Activated CD8-positive, alpha-beta memory T cell treated with anti-CD3 and anti-CD28 coated beads for 1 hour (primary cell): ENCODE measurements at regions not wholly inside any gene's neighbourhood (a gene's known extent, or its start where the extent isn't known, plus 50 kb on each side); places are given as distances from the start of the nearest gene placed in this dataset.

Experiments used
- DNase-seq, 2 donors: peaks; one replicate each; pipeline ENCODE4 v3.0.0-alpha.2; 2020; ENCODE audit warnings: low read depth in 1 of 2; ENCODE audit errors: extremely low read depth in 1 of 2

DNA sequence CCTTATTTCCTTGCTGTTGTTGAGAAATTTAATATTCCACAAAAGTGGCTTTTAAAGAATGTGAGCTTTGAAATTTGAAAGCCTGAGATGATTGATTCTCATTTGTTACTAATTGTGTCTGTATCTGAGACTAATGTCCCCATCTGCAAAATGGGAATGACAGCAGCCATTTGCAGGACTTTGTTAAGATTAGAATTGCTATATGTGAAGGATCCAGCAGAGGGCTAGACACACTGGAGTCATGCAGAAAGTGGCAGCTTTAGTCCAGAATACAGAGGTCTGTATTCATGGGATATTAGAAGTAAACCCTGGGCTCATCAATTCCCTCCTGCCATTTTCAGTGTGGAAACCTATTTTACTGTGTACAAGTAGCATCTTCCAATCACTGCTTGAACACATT lies 296.5 kb upstream of the GYPC start:
- DNase-seq = no peak

DNA sequence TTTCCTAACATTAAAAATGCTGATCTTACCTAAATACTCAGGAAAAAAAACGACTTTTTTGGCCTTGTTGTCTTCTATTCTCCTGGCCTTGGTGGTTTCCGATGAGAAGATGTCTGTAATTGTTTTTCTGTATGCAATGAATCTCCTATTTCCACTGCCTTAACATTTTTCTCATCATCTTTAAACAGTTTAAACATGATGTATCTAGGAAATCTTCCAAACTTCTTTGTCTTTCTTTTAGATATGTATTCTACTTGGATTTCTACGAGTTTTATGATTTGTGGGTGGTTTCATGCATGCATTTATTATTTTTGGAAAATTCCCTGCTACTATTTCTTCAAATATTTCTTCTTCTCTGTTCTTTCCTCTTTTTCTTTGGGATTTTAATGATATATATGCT lies 288.6 kb upstream of the GYPC start:
- DNase-seq = no peak

DNA sequence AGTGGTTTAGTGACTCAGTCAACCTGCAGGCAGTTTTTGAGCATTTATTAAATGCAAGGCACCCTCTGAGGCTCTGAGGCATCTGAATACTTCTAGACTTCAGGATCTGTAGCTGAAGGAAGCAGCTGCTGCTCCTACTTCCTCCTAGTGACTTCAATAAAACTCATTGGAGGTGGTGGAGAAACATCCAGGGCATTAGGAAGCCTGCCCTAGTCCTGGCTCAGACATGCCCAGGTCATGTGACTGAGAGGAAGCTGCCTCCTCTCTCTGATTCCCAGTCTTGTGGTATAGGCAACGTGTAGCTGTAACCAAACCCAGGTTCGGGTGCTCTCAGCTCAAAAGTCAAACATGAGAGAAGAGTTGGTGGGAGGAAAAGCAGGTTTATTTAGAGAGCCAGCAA lies 287.2 kb upstream of the GYPC start:
- DNase-seq = no peak

GRCh38 chr2:126370201-126370600 lies 285.8 kb upstream of the GYPC start:
- DNase-seq = no peak

GRCh38 chr2:126372406-126372805 lies 283.6 kb upstream of the GYPC start:
- DNase-seq = no peak

GRCh38 chr2:126378176-126378575 lies 277.8 kb upstream of the GYPC start:
- no peak for DNase-seq

DNA sequence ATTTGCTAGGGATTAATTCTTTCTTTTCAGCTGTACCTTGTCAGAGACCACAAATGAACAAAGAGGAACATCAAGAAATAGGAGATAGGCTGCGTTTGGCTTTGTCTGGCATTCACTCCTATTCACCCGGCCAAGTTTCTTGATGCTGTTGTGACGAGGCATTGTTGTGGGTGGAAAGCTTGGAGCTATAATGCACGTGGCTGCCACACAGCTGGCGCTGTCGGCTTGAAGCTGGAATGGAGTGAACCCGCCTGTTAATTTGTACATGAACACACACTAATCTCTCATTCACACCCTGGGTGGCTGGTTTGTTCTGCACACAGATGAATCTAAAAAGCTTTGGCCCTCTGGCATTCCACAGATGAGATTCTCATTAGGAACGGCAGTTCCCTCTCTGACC lies 274.9 kb upstream of the GYPC start:
- no peak for DNase-seq

DNA sequence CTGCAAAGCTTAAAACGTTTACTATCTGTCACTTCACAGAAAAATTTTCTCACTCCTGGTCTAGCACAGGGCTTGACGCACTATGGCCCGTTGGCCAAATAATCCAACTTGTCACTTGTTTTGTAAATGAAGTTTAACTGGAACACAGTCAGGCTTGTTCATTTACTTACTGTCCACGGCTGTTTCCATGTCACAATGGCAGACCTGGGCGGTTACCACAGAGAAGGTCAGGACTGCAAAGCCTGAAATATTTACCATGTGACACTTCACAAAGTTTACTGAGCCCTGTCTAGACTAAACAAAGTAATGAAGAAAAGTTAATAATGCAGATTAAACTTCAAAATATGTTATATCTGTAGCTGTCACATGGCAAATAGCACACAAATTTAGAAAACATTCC lies 273.0 kb upstream of the GYPC start:
- no peak for DNase-seq

DNA sequence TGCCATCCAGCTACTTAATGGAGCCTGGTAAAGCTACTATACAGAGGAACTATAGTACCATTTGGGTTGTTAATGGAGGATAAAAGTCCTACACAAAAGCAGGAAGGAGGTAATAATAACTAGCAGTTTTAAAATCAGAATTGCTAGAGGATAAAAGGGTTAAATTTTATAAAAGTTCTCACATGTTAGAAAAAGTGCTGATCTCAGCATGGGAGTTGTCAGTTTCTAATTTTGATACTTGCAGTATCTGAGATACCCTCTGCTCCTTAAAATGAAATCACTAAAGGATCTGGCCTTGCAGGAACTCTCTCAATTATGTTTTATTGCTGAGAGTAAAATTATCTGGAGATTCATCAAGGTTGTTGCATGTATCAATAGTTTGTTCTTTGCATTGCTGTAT lies 272.2 kb upstream of the GYPC start:
- DNase-seq = no peak

DNA sequence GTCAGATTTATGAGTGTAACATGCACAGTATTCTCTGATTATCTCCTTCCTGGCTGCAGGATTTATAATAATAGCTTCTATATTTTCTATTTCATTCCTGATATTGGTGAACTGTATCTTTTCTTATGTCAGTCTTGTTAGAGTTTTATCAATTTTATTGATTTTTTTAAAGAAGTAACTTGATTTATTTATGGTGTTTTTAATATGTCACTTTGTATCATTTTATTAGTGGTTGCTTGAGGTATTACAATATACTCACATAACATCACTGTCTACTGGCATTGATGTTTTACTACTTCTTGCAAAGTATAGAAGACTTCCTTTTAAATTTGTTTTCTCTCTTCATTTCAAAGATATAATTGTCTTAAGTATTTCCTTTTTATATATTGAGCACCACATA lies 270.5 kb upstream of the GYPC start:
- no peak for DNase-seq

DNA sequence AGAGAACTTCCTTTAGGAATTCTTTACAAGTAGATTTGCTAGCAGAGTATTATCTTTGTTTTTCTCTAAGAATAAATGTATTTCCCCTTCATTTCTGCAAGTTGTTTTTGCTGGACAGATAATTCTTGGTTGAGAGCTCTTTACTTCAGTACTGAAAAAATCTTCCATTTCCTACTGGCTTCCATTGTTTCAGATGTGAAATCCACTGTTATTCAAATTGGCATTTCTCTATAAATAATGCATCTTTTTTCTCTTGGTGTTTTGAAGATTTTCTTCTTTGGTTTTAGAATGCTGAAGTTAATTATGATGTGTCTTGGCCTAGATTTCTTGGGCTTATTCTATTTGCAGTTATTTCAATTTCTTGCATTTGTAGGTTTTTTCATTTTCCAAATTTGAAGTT lies 270.0 kb upstream of the GYPC start:
- DNase-seq = no peak

DNA sequence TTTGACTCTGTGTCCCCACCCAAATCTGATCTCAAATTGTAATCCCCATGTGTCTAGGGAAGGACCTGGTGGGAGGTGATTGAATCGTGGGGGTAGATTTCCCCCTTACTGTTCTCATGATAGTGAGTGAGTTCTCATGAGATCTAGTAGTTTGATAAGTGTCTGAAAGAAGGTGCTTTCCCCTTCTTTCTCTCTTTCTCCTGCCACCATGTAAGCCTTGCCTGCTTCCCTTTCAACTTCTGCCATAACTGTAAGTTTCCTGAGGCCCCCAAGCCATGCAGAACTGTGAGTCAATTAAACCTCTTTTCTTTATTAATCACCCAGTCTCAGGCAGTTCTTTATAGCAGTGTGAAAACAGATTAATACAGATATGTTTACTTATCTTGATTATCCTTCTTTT lies 266.5 kb upstream of the GYPC start:
- no peak for DNase-seq

DNA sequence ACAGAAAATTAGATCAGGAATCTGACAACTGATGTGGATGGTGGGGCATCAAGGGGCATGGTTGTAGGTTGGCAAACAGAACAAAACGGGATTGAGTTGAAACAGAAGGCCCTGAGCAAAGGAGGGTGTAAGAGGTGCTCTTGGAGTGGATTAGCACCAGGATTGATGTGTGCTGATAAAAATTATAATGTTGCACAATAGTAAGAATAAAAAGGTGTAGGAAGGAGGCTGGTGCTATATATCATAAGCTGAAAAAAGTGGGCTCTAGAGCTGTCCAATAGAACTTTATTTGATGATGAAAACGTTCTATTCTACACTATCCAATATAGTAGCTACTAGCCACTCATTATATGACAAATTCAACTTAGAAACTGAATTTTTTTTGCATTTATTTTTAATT lies 263.1 kb upstream of the GYPC start:
- DNase-seq = no peak

GRCh38 chr2:126399001-126399400 lies 257.0 kb upstream of the GYPC start:
- DNase-seq = no peak

DNA sequence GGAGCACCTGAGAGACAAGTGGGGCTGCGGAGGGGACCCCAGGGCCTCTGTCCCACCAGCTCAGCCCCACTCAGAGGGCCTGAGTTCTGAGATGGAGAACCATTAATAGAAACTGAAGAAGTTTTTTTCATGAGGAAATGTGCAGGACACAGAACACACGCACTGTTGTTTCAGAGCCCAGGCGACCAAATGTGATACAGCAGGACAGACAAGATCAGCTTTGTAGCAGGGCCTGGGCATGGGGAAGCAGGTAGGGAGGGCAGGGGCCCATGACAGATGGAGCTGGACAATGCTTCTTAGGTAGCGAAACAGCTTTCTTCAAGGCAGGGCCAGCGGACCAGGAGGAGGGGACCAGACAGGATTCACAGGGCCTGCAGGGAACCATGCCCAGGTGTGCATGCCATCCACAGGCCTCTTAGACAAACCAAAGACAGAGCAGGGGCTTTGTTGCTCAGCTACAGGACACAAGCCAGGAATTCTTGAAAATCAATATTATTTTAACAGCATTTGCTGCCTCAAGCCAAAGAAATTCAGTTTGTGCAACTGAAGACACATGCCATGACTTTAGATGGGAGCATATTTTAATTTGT lies 252.8 kb upstream of the GYPC start:
- no peak for DNase-seq

- no peak for DNase-seq
These were observed 249.7 kb upstream of the GYPC start for GRCh38 chr2:126406267-126406666.

GRCh38 chr2:126408671-126409070 lies 247.3 kb upstream of the GYPC start:
- DNase-seq = no peak

DNA sequence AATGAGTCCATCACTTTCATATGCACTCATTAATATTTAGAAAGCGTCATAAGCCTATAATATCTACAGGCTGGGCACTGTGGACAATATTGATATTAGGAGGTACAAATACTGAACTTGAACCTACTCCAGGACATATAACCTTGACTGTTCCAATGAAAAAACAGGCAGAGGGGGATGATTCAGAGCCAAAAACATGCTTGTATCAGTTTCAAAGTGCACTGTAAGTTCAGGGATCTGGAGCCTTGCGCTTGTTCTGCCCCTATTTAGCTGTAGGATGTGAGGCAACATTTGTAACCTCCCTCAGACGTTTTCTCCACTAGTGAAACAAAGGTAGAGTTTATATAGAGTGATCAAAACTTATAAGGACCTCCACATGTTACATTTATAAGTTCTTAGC lies 246.1 kb upstream of the GYPC start:
- DNase-seq = no peak

GRCh38 chr2:126413079-126413478 lies 242.9 kb upstream of the GYPC start:
- DNase-seq = no peak

- DNase-seq = no peak
These were observed 236.6 kb upstream of the GYPC start for GRCh38 chr2:126419403-126419802.

DNA sequence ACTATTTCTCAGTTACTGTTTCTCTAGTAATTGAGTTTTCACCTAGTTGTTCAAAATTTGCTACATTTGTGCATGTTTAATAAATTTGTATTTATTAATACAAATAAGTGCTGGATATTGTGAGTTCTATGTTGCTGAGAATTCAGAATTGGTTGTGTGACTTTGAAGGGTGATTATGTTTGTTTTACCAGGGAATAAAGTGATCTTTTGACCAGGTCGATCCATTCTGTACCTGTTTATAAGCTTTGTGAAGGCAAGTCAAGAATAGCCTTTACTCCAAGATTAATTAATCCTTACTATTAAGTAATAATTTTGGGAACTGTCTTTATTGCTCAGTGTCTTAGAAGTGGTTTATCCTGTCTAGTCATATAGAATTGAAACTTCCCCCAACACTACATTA lies 230.0 kb upstream of the GYPC start:
- DNase-seq = no peak

DNA sequence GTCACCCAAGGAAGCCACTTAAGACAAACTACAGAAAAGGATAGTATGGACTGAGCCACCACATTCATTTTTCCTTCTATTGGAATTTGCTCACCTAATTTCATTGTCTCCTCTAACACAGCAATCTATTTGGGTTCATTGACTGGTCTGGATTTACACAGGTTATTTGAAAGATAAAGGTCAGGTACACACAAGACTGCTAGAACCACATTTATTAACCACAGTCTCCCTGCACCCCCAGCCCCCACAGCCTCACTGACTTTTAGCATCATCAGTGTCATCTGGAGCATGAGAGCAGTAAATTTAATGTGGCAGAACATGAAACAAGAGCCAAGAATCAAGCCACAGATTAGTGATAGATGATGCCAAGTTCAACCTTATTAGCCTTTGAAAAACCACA lies 226.9 kb upstream of the GYPC start:
- no peak for DNase-seq

- DNase-seq = no peak
These were observed 224.8 kb upstream of the GYPC start for GRCh38 chr2:126431136-126431535.

GRCh38 chr2:126436411-126436810 lies 219.5 kb upstream of the GYPC start:
- no peak for DNase-seq
